ENCODE measurements at regions not wholly inside any gene's neighbourhood (a gene's known extent, or its start where the extent isn't known, plus 50 kb on each side); places are given as distances from the start of the nearest gene placed in this dataset.

- Histone ChIP-seq H3K4me3 (ENCODE audit: low read depth, low read length, poor library complexity, severe bottlenecking) (no peak overlapping the region), H3K27ac (ENCODE audit: low read depth, low read length, poor library complexity, severe bottlenecking) (no peak overlapping the region), H3K4me1 (ENCODE audit: insufficient read depth, low read length, poor library complexity, severe bottlenecking) (peaks cover 10% of the 10 kb centered on the region), H3K27me3 (replicated peaks; ENCODE audit: insufficient read depth, low read depth, low read length, poor library complexity) (no peaks in the 10 kb centered on the region), H3K36me3 (ENCODE audit: insufficient read depth, low read length, poor library complexity, severe bottlenecking) (no peaks in the 10 kb centered on the region), H3K9me3 (ENCODE audit: low read depth, low read length, poor library complexity, severe bottlenecking) (no peaks in the 10 kb centered on the region)
- no peak for DNase-seq (ENCODE audit: low spot score)
- TF ChIP-seq EZH2 (IDR thresholded peaks at IDR 0.05; ENCODE audit: borderline replicate concordance, low read depth, low read length, poor library complexity, severe bottlenecking) (no peak), CTCF (conservative IDR thresholded peaks at IDR 0.05; ENCODE audit: low read depth, low read length) (no peak)
- no TSS peak for BruUV-seq (replicated peaks)
- CTCF ChIA-PET, result interaction anchor here (0.5 kb wide), 1 partner anchor 14 kb away, joined by 6 read pairs; no protein-coding TSS in a partner anchor
- intact Hi-C loops (cut with micrococcal nuclease; ENCODE audit: unreplicated experiment), result no loop called here
- POLR2A ChIA-PET (ENCODE audit: low non-redundant PET), result no interaction called here
Measured at GRCh38 chr3:177426106-177426877, 229.0 kb upstream of the TBL1XR1 start.

- H3K4me3 ChIP-seq (ENCODE audit: low read depth, low read length, poor library complexity, severe bottlenecking), result no peak overlapping the region
- H3K27me3 ChIP-seq (replicated peaks; ENCODE audit: insufficient read depth, low read depth, low read length, poor library complexity), result no peaks in the 10 kb centered on the region
- no peaks in the 10 kb centered on the region for H3K36me3 ChIP-seq (ENCODE audit: insufficient read depth, low read length, poor library complexity, severe bottlenecking)
- no peak overlapping the region for H3K27ac ChIP-seq (ENCODE audit: low read depth, low read length, poor library complexity, severe bottlenecking)
- CTCF ChIA-PET, result no interaction called here
- POLR2A ChIA-PET (ENCODE audit: low non-redundant PET), result no interaction called here
- DNase-seq (ENCODE audit: low spot score), result no peak
- H3K9me3 ChIP-seq (ENCODE audit: low read depth, low read length, poor library complexity, severe bottlenecking), result no peaks in the 10 kb centered on the region
- peaks cover 16% of the 10 kb centered on the region for H3K4me1 ChIP-seq (ENCODE audit: insufficient read depth, low read length, poor library complexity, severe bottlenecking)
- no TSS peak for BruUV-seq (replicated peaks)
- intact Hi-C loops (cut with micrococcal nuclease; ENCODE audit: unreplicated experiment), result no loop called here
- TF ChIP-seq CTCF (conservative IDR thresholded peaks at IDR 0.05; ENCODE audit: low read depth, low read length), result no peak
- TF ChIP-seq EZH2 (IDR thresholded peaks at IDR 0.05; ENCODE audit: borderline replicate concordance, low read depth, low read length, poor library complexity, severe bottlenecking), result no peak
Measured at GRCh38 chr3:177426878-177427495, 229.7 kb upstream of the TBL1XR1 start.

- no peaks in the 10 kb centered on the region for H3K27me3 ChIP-seq (replicated peaks; ENCODE audit: insufficient read depth, low read depth, low read length, poor library complexity)
- no peak overlapping the region for H3K27ac ChIP-seq (ENCODE audit: low read depth, low read length, poor library complexity, severe bottlenecking)
- H3K4me3 ChIP-seq (ENCODE audit: low read depth, low read length, poor library complexity, severe bottlenecking), result no peak overlapping the region
- ChIA-PET CTCF (no interaction called here), POLR2A (ENCODE audit: low non-redundant PET) (no interaction called here)
- no peak for DNase-seq (ENCODE audit: low spot score)
- no peak for TF ChIP-seq CTCF (conservative IDR thresholded peaks at IDR 0.05; ENCODE audit: low read depth, low read length)
- no peak for TF ChIP-seq EZH2 (IDR thresholded peaks at IDR 0.05; ENCODE audit: borderline replicate concordance, low read depth, low read length, poor library complexity, severe bottlenecking)
- no peaks in the 10 kb centered on the region for H3K36me3 ChIP-seq (ENCODE audit: insufficient read depth, low read length, poor library complexity, severe bottlenecking)
- intact Hi-C loops (cut with micrococcal nuclease; ENCODE audit: unreplicated experiment), result no loop called here
- BruUV-seq (replicated peaks), result no TSS peak
- H3K9me3 ChIP-seq (ENCODE audit: low read depth, low read length, poor library complexity, severe bottlenecking), result no peaks in the 10 kb centered on the region
- peaks cover 19% of the 10 kb centered on the region for H3K4me1 ChIP-seq (ENCODE audit: insufficient read depth, low read length, poor library complexity, severe bottlenecking)
Measured at GRCh38 chr3:177427540-177427939, 230.3 kb upstream of the TBL1XR1 start.

All from A673 (cell line).